GM23338 (cell line): ENCODE measurements at regions not wholly inside any gene's neighbourhood (a gene's known extent, or its start where the extent isn't known, plus 50 kb on each side); places are given as distances from the start of the nearest gene placed in this dataset.
A peak's percentile ranks its signal among the peaks of the same experiment; 100 is the strongest.

ENCODE experiments used
- CREB1 ChIP-seq: fragments of 250-450 bp; sonication (Bioruptor Pico); IDR thresholded peaks from 2 replicates; pipeline ENCODE4 v1.5.0; 2020; ENCODE audit warnings: low read depth, mild to moderate bottlenecking, moderate library complexity
- EZH2 ChIP-seq: fragments of 200-600 bp; sonication (generic); IDR thresholded peaks from one replicate; pipeline ENCODE4 v1.8.0; 2017; ENCODE audit warnings: antibody characterized with exemption, mild to moderate bottlenecking, low read depth; ENCODE audit not compliant: unreplicated experiment
- EZH2phosphoT487 ChIP-seq: fragments of 200-600 bp; sonication (generic); IDR thresholded peaks from one replicate; pipeline ENCODE4 v1.8.1; 2018; ENCODE audit warnings: antibody characterized with exemption; ENCODE audit not compliant: unreplicated experiment
- JUNB ChIP-seq: IDR thresholded peaks from one replicate; pipeline ENCODE4 v1.6.1; 2016; ENCODE audit warnings: antibody characterized with exemption; ENCODE audit not compliant: unreplicated experiment
- NANOG ChIP-seq: IDR thresholded peaks from 2 replicates; pipeline ENCODE4 v1.6.1; 2016; ENCODE audit warnings: antibody characterized with exemption, borderline replicate concordance
- POLR2AphosphoS5 ChIP-seq: IDR thresholded peaks from 2 replicates; pipeline ENCODE4 v1.6.1; 2016; ENCODE audit warnings: antibody characterized with exemption, low read depth
- STAT1 ChIP-seq: IDR thresholded peaks from one replicate; pipeline ENCODE4 v1.6.1; 2016; ENCODE audit warnings: antibody characterized with exemption; ENCODE audit not compliant: unreplicated experiment
- ZNF114 ChIP-seq: fragments of 250-450 bp; sonication (Bioruptor Pico); IDR thresholded peaks from 2 replicates; pipeline ENCODE4 v1.5.0; 2020; ENCODE audit warnings: mild to moderate bottlenecking, moderate library complexity
- ZNF331 ChIP-seq: fragments of 250-450 bp; sonication (Bioruptor Pico); IDR thresholded peaks from 2 replicates; pipeline ENCODE4 v1.5.0; 2020; ENCODE audit warnings: low read depth, mild to moderate bottlenecking, moderate library complexity
- TF ChIP-seq, protein P1 (sequence below), 2 experiments: fragments of 200-600 bp in 1 of 2; sonication (generic) in 1 of 2; conservative IDR thresholded peaks; 2 replicates each; pipeline versions ENCODE4 v1.5.1 to v1.6.1; 2016 to 2017; ENCODE audit warnings: antibody characterized with exemption in 2 of 2, low read depth in 2 of 2, mild to moderate bottlenecking in 2 of 2, moderate library complexity in 1 of 2
- TF ChIP-seq, protein P2 (sequence below): IDR thresholded peaks from one replicate; pipeline ENCODE4 v1.6.1; 2018; ENCODE audit warnings: antibody characterized with exemption; ENCODE audit not compliant: unreplicated experiment
- TF ChIP-seq, protein P3 (sequence below): IDR thresholded peaks from 2 replicates; pipeline ENCODE4 v1.6.1; 2016; ENCODE audit warnings: antibody characterized with exemption

DNA sequence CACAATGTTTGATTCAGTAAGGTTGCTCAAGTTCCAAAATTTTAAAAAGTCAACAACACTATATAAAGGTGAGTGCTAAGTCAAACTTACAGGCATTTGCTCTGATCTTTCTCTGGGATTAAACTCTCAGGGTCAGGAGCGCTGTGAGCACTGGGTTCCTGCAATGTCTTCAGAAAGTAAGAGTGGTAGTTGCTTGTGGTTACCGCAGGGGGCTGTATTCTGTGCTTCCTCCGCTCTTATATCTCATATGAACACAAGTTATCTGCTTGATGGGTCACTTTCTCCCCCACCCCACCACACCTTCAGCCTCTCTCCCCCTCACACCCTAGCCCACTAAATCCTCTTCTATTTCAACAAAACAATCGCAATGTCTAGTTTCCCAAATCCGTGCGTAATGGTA lies 116.4 kb upstream of the IGSF1 start:
- TF ChIP-seq, protein P1, sequence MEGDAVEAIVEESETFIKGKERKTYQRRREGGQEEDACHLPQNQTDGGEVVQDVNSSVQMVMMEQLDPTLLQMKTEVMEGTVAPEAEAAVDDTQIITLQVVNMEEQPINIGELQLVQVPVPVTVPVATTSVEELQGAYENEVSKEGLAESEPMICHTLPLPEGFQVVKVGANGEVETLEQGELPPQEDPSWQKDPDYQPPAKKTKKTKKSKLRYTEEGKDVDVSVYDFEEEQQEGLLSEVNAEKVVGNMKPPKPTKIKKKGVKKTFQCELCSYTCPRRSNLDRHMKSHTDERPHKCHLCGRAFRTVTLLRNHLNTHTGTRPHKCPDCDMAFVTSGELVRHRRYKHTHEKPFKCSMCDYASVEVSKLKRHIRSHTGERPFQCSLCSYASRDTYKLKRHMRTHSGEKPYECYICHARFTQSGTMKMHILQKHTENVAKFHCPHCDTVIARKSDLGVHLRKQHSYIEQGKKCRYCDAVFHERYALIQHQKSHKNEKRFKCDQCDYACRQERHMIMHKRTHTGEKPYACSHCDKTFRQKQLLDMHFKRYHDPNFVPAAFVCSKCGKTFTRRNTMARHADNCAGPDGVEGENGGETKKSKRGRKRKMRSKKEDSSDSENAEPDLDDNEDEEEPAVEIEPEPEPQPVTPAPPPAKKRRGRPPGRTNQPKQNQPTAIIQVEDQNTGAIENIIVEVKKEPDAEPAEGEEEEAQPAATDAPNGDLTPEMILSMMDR (conservative IDR thresholded peaks at IDR 0.05; ENCODE audit: low read depth in 2 of 2): peak; percentile 10 to 33; a peak in 2 of 4 replicates
- TF ChIP-seq CREB1 (CRISPR knock-in tag) (no peak), POLR2AphosphoS5 (no peak), EZH2 (no peak), EZH2phosphoT487 (no peak), JUNB (no peak), NANOG (no peak), ZNF331 (CRISPR knock-in tag) (no peak), STAT1 (no peak), ZNF114 (CRISPR knock-in tag) (no peak)
- TF ChIP-seq, protein P2, sequence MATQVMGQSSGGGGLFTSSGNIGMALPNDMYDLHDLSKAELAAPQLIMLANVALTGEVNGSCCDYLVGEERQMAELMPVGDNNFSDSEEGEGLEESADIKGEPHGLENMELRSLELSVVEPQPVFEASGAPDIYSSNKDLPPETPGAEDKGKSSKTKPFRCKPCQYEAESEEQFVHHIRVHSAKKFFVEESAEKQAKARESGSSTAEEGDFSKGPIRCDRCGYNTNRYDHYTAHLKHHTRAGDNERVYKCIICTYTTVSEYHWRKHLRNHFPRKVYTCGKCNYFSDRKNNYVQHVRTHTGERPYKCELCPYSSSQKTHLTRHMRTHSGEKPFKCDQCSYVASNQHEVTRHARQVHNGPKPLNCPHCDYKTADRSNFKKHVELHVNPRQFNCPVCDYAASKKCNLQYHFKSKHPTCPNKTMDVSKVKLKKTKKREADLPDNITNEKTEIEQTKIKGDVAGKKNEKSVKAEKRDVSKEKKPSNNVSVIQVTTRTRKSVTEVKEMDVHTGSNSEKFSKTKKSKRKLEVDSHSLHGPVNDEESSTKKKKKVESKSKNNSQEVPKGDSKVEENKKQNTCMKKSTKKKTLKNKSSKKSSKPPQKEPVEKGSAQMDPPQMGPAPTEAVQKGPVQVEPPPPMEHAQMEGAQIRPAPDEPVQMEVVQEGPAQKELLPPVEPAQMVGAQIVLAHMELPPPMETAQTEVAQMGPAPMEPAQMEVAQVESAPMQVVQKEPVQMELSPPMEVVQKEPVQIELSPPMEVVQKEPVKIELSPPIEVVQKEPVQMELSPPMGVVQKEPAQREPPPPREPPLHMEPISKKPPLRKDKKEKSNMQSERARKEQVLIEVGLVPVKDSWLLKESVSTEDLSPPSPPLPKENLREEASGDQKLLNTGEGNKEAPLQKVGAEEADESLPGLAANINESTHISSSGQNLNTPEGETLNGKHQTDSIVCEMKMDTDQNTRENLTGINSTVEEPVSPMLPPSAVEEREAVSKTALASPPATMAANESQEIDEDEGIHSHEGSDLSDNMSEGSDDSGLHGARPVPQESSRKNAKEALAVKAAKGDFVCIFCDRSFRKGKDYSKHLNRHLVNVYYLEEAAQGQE: no peak
- TF ChIP-seq, protein P3, sequence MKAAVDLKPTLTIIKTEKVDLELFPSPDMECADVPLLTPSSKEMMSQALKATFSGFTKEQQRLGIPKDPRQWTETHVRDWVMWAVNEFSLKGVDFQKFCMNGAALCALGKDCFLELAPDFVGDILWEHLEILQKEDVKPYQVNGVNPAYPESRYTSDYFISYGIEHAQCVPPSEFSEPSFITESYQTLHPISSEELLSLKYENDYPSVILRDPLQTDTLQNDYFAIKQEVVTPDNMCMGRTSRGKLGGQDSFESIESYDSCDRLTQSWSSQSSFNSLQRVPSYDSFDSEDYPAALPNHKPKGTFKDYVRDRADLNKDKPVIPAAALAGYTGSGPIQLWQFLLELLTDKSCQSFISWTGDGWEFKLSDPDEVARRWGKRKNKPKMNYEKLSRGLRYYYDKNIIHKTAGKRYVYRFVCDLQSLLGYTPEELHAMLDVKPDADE: no peak
